T1000 (cell line): ENCODE measurements at regions not wholly inside any gene's neighbourhood (a gene's known extent, or its start where the extent isn't known, plus 50 kb on each side); places are given as distances from the start of the nearest gene placed in this dataset.

Experiments
- DNase-seq: peaks from one replicate; lab custom pipeline; 2025; ENCODE audit warnings: mixed read lengths; lab: John Stamatoyannopoulos, UW

- no peak for DNase-seq
Measured at GRCh38 chr15:94177112-94177511, 54.2 kb upstream of the MCTP2 start.

DNA sequence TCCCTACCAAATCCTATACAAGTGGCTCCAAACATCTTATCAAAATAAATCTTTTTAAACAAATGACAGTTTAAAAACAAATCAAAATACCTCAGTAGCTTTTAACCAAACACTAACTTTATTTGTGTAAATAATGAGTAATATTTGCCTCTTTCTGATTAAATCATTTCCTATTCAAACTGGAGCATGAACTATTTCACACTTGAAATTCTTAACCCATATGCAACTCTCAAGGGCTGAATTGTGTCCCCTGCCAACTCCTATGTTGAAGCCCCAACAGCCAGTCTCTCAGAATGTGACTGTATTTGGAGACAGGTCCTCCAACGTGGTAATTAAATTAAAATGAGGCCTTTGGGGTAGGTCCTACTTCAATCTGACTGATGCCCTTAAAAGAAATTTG is 55.9 kb upstream of the MCTP2 start:
- no peak for DNase-seq

DNA sequence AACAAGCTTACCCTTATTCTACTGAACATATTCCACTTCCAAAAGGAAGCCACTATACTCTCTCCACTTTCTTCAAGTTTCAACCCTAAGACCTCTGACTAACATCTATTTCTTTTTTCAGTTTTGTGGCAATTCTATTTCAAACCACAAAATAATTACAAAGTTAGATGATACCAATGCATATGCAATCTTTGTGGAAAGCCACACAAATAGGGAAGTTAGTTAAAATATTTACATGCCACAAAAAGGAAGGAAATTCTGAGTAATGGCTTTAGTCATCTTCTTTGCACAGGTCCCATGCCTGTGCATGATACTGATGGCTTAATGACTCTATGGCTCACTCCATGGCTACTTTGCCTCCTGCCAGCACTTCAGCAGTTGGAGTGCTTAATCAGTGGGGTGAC is 57.0 kb upstream of the MCTP2 start:
- no peak for DNase-seq

GRCh38 chr15:94168250-94168649 is 63.1 kb upstream of the MCTP2 start:
- DNase-seq = no peak

GRCh38 chr15:94164971-94165370 is 66.4 kb upstream of the MCTP2 start:
- DNase-seq = no peak

DNA sequence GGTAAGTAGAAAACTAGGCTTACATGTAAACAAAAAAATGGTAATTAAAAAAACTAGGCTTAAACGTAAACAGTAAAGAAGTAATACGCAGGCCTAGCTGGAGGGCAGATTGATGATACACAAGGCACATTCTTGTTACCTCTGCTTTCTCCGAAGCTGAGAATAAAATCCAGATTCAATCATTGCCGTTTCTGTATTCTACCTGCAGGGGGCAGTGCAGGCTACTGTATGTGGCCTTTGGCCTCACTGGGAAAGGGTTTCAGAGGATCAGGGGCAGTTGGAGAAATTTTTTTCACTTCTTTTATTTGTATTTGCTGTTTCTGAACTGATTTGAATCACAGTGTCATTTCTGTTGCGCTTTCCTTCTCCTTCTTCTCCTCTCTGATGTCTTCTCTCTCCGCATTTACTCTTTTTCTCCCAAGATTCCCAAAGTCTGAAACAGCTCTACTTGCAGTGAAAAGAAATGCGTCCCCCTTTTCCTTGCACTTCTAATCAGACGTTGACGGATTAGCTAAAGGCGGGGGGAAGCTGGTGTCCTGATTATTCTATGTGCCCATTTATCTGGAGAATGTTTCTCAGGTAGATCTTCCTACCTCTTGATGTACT is 67.1 kb upstream of the MCTP2 start:
- no peak for DNase-seq

DNA sequence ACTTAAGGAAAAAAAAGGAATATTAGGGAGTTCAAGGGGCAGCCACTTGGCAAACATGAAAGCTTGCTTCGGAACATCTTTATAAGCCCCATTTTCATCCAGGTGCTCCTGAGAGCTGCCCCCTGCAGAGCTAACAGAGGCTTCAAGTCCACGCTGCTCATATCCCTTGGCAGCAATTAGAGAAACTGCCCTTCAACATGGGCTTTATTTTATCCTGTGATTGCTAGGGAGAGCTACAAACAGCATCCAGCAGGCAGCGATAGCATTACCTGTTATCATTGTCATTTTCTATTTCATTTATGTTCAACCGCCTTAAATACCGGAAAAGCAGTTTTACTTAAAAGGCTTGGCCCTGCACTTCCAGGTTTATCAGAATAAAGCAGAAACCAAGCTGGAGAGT is 68.4 kb upstream of the MCTP2 start:
- no peak for DNase-seq

- DNase-seq = no peak
Measured at GRCh38 chr15:94154255-94154654, 77.1 kb upstream of the MCTP2 start.

DNA sequence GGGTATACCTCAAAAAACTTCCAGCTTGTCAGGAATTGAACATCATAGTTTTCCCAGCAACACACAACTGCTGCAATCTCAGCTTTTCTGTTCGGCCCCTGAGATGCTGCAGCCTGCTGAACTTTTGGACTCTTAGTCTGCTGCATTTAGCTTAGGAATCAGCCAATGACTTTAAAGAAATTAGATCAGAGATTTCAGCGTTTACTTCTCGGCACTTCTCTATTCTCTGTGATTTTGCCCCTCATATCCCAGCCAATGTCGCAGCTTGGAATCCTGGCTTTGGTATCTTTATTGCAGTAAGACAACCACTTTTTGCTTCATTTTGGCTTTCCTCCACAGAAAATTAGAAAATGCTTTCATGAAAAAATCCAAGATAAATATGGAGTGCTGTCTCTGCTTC is 86.3 kb upstream of the MCTP2 start:
- DNase-seq = no peak

DNA sequence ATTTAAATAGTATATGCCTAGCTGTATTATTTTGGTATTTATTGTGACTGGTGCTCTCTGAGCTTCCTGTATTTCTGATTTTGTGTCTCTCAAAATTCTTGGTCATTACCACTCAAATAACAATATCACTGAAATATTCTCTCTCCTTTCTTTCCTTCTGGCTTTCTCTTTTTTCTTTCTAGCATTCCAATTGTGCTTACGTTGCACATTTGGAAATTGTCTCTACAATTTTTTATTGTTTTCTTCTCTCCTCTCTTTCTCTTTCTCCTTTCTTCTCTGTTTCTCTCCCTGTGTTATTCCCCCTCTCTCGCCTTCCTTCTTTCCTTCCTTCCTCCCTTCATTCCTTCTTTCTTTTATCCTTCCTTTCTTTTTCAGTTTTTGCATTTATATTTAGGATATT is 89.6 kb upstream of the MCTP2 start:
- no peak for DNase-seq

- DNase-seq = no peak
Measured at GRCh38 chr15:94135486-94136147, 95.7 kb upstream of the MCTP2 start.

- no peak for DNase-seq
Measured at GRCh38 chr15:94131875-94132274, 99.5 kb upstream of the MCTP2 start.

DNA sequence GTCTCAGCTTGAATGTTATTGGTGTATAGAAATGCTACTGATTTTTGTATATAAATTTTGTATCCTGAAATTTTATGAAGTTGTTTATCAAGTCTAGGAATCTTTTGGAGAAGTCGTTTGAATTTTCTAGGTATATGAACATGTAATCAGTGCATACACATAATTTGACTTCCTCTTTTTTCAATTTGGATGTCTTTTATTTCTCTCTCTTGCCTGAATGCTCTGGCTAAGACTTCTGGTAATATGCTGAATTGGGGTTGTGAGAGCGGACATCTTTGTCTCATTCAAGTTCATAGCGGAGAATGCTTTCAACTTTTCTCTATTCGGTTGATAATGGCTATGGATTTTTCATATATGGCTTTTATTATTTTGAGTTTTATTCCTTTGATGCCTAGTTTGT is 100.9 kb upstream of the MCTP2 start:
- no peak for DNase-seq

DNA sequence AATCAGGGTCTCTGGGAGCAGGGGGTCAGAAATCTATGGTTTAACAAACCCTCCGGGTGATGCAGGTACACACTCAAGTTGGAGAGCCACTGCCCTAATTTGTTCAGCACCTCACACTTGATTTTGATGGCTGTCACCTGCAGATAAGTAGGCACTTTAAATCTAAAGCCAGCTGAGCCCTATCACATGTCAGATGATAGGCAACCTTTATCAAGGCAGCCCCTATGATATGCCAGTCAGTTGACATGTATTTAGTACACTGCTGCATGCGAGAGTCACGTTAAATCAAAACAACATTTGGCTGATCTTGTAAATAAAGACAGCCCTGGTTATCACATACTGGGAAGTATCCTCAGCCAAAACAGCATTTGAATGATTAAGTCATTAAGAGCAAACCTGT is 104.4 kb upstream of the MCTP2 start:
- DNase-seq = no peak

- no peak for DNase-seq
Measured at GRCh38 chr15:94125698-94126097, 105.7 kb upstream of the MCTP2 start.

- no peak for DNase-seq
Measured at GRCh38 chr15:94125156-94125555, 106.2 kb upstream of the MCTP2 start.

DNA sequence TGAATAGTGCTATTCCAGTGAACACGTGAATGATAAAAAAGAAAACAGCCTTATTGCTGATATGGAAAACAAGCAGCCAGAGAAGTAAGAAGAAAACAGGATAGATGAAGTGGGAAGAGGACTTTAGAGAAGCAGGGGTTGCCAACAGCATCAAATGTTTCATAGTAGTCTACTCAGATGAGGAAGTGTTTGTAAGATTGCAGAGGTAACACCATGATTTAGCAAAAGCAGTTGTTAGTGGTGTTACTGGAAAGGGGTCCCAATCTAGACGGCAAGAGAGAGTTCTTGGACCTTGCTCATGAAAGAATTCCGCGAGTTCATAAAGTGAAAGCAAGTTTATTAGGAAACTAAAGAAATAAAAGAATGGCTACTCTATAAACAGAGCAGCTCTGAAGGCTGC is 108.8 kb upstream of the MCTP2 start:
- DNase-seq = no peak

DNA sequence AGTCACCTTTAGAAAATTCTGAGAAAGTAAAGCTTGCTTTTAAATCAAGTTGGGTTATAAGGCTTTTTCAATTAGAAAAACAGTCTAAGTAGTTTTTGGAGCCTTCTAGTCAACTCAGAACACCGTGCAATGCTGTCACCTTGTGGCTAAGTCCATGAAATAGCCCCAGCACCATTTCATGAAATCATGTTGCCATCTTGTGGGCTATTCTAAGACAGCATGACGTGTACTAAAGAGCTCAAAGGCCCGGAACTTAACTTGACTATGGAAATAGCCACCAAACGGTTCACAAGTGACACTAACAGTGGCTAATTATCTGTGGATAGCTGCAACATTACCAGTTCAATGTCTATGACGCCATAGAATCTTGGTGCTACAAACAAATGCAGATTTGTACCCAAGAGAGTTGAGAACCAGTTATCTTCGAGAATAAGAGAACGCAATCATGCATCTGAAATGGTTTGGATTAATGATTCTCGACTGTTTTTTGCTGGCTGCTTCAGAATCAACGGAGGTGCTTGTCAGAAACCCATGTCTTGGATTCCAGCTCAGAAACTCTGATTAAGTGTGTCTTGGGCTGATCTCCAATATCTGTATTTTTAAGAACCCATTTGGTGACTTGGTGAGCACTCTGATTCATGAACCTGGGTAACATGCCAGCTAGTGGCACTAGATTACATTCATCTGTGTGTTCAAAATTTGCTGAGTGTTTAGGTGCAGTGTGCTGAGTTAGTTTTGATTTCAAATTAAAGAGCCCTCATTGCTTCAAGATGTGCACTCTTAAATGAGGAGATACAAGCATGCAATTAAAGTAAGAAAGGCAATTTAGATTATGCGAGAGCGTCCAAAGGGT is 111.2 kb upstream of the MCTP2 start:
- peak; percentile 34 for DNase-seq

- DNase-seq = no peak
Measured at GRCh38 chr15:94119298-94119811, 112.0 kb upstream of the MCTP2 start.

GRCh38 chr15:94110476-94111130 is 120.8 kb upstream of the MCTP2 start:
- DNase-seq = no peak

GRCh38 chr15:94107652-94108051 is 123.7 kb upstream of the MCTP2 start:
- no peak for DNase-seq

DNA sequence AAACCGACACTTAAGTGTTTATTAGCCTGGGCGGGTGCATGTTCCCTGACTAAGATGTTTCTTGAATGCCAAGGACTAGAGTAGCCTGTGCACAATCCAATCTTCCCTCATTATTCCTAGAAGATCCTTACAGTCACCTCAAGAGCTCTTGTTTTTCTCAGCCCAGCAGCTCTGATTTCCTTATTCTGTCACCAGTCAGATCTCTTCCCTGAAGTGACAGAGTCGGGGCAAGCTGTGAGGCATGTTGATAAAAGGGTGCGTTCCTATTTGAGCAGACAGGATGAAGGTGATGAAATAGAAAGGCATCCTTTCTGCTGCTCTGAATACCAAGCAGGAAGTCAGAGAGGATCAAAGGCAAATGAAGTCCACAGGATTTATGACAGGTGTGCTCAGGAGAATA is 125.6 kb upstream of the MCTP2 start:
- no peak for DNase-seq

DNA sequence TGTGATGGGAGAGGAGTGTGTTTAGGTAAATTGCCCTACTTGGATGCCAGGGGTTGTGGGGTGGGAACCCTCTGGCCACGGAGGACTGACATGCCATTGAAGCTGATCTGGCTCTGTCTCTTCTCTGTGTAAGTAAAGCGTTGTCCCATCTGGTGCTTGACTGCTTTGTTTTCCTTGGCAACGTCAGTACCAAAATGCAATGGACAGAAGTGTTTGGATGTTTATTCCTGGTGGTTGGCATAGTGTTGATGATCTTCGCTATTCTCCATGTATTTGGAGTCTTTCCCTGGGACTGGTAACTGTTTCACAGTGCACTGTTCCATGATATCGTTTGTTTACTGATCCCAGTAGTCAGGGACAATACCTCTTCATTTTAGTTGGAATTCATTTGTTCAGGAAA is 130.5 kb upstream of the MCTP2 start:
- no peak for DNase-seq
